Esophagus muscularis mucosa (tissue), 4 donors: ENCODE measurements at regions not wholly inside any gene's neighbourhood (a gene's known extent, or its start where the extent isn't known, plus 50 kb on each side); places are given as distances from the start of the nearest gene placed in this dataset.

Experiments
- DNase-seq: peaks from one replicate; pipeline ENCODE4 v3.0.0-alpha.2; 2017; ENCODE audit errors: extremely low spot score
- H3K27ac ChIP-seq, 4 donors: fragments of 200-600 bp; sonication (generic); replicated peaks in 1 of 4; 1 replicate in 3 of 4; 2 replicates in 1 of 4; pipeline ENCODE4 v1.5.1; 2016 to 2019; ENCODE audit warnings: mild to moderate bottlenecking in 1 of 4
- H3K27me3 ChIP-seq, 4 donors: fragments of 200-600 bp; sonication (generic); one replicate each; pipeline versions ENCODE4 v1.5.1 to v1.6.0; 2016 to 2019
- H3K36me3 ChIP-seq, 4 donors: fragments of 200-600 bp; sonication (generic); one replicate each; pipeline ENCODE4 v1.5.1; 2016 to 2019
- H3K4me1 ChIP-seq, 4 donors: fragments of 200-600 bp; sonication (generic); one replicate each; pipeline ENCODE4 v1.5.1; 2016 to 2019
- H3K4me3 ChIP-seq, 4 donors: fragments of 200-600 bp; sonication (generic); 1 replicate in 2 of 4; 2 replicates in 2 of 4; pipeline ENCODE4 v1.5.1; 2016 to 2019; ENCODE audit warnings: mild to moderate bottlenecking in 4 of 4, moderate library complexity in 1 of 4
- H3K9me3 ChIP-seq, 4 donors: fragments of 200-600 bp; sonication (generic); 1 replicate in 3 of 4; 2 replicates in 1 of 4; pipeline ENCODE4 v1.5.1; 2016 to 2019
- CTCF ChIP-seq, 3 experiments: fragments of 200-600 bp in 2 of 3; fragments of 450-650 bp in 1 of 3; sonication (generic) in 2 of 3; IDR thresholded peaks; one replicate each; pipeline ENCODE4 v1.5.1; 2017 to 2019; ENCODE audit warnings: antibody characterized with exemption in 3 of 3, mild to moderate bottlenecking in 2 of 3, moderate library complexity in 1 of 3
- EP300 ChIP-seq: sonication (generic); formaldehyde crosslinking; IDR thresholded peaks from one replicate; pipeline ENCODE4 v1.6.1; 2017; ENCODE audit warnings: antibody characterized with exemption
- POLR2A ChIP-seq: fragments of 450-650 bp; IDR thresholded peaks from one replicate; pipeline ENCODE4 v1.6.1; 2017; ENCODE audit warnings: antibody characterized with exemption, moderate library complexity, mild to moderate bottlenecking, low read depth
- POLR2AphosphoS5 ChIP-seq, 2 donors: sonication (generic); formaldehyde crosslinking; IDR thresholded peaks; one replicate each; pipeline ENCODE4 v1.6.1; 2017; ENCODE audit warnings: antibody characterized with exemption in 2 of 2
- WGBS: methylation state at CpG from one replicate; pipeline ENCODE4 v1.1.5; 2018; 5-methylcytosine and 5-hydroxymethylcytosine counted together
- intact Hi-C: fragments of 100-400 bp; cut with DNase I; formaldehyde crosslinking; loops from one replicate; pipeline ENCODE4 v1.15.1; 2023

GRCh38 chr3:30203301-30203700, 403.1 kb upstream of the TGFBR2 start:
- intact Hi-C loops = no loop called here
- H3K4me3 ChIP-seq = no peak overlapping the region
- H3K27ac ChIP-seq = no peak overlapping the region
- no peaks in the 10 kb centered on the region for H3K27me3 ChIP-seq
- WGBS = 97% methylated on average over 2 of the region's 2 CpGs
- no peak for TF ChIP-seq POLR2A
- TF ChIP-seq CTCF (IDR thresholded peaks at IDR 0.05) = no peak
- TF ChIP-seq POLR2AphosphoS5 (IDR thresholded peaks at IDR 0.05) = no peak
- no peak for TF ChIP-seq EP300
- no peak for DNase-seq
- H3K36me3 ChIP-seq = no peaks in the 10 kb centered on the region
- peaks cover 6 to 21% (median 13%) of the 10 kb centered on the region in 4 donors for H3K4me1 ChIP-seq
- no peaks in the 10 kb centered on the region for H3K9me3 ChIP-seq

DNA sequence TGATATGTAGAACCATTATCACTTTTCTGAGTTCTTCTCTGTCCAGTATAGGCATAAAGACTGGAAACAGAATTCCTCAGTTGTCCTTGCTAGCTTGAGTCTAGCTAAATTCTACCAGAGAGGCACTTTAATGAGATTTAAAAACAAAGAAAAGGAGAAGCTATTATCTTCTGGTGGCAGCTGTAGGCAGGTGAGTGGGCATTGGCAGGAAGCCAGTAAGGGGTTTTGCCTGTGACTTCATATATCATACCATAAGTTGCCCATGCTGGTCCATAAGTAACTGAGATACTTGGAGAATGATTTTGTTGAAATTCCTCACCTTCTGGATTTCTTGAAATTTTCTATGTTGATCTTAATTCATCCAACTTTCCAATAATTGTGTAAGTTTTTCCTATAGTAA, 402.3 kb upstream of the TGFBR2 start:
- H3K4me1 ChIP-seq = peaks cover 0 to 15% (median 8%) of the 10 kb centered on the region in 4 donors
- H3K36me3 ChIP-seq = no peaks in the 10 kb centered on the region
- no peak for DNase-seq
- TF ChIP-seq EP300 (no peak), POLR2A (no peak), POLR2AphosphoS5 (IDR thresholded peaks at IDR 0.05) (no peak), CTCF (IDR thresholded peaks at IDR 0.05) (no peak)
- no peak overlapping the region for H3K27ac ChIP-seq
- intact Hi-C loops = no loop called here
- H3K9me3 ChIP-seq = no peaks in the 10 kb centered on the region
- no peaks in the 10 kb centered on the region for H3K27me3 ChIP-seq
- H3K4me3 ChIP-seq = no peak overlapping the region

DNA sequence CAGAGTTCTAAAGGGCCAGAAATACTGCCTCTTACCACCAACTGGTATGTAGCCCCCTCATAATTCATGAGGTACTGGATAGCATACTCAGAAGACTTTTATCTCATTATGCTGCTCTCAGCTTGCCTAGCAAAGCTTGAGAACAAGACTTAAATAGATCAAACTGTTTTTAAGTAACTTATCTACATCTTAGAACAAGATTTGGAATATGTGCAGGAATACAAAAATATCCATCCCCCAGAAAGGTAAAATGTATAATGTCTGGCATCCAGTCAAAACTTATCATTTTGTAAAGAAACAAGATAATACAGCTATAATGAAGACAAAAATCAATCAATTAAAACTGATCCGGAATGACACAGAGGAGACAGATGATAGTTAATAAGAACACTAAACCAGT, 400.4 kb upstream of the TGFBR2 start:
- no peak for TF ChIP-seq POLR2AphosphoS5 (IDR thresholded peaks at IDR 0.05)
- TF ChIP-seq POLR2A = no peak
- TF ChIP-seq EP300 = no peak
- TF ChIP-seq CTCF (IDR thresholded peaks at IDR 0.05) = no peak
- DNase-seq = no peak
- peaks cover 0 to 6% (median 0%) of the 10 kb centered on the region in 4 donors for H3K4me1 ChIP-seq
- H3K27ac ChIP-seq = no peak overlapping the region
- H3K36me3 ChIP-seq = no peaks in the 10 kb centered on the region
- H3K27me3 ChIP-seq = no peaks in the 10 kb centered on the region
- no peaks in the 10 kb centered on the region for H3K9me3 ChIP-seq
- no peak overlapping the region for H3K4me3 ChIP-seq
- 84% methylated on average over 1 of the region's 1 CpG for WGBS
- intact Hi-C loops = no loop called here

- H3K9me3 ChIP-seq = no peaks in the 10 kb centered on the region
- no peaks in the 10 kb centered on the region for H3K36me3 ChIP-seq
- DNase-seq = no peak
- intact Hi-C loops = no loop called here
- no peak overlapping the region for H3K27ac ChIP-seq
- TF ChIP-seq POLR2A (no peak), POLR2AphosphoS5 (IDR thresholded peaks at IDR 0.05) (no peak)
- H3K4me1 ChIP-seq = peaks cover 0 to under 1% (median under 1%) of the 10 kb centered on the region in 4 donors
- no peak overlapping the region for H3K4me3 ChIP-seq
- H3K27me3 ChIP-seq = no peaks in the 10 kb centered on the region
- 78% methylated on average over 3 of the region's 3 CpGs for WGBS
Measured at GRCh38 chr3:30221619-30222018, 384.8 kb upstream of the TGFBR2 start.

DNA sequence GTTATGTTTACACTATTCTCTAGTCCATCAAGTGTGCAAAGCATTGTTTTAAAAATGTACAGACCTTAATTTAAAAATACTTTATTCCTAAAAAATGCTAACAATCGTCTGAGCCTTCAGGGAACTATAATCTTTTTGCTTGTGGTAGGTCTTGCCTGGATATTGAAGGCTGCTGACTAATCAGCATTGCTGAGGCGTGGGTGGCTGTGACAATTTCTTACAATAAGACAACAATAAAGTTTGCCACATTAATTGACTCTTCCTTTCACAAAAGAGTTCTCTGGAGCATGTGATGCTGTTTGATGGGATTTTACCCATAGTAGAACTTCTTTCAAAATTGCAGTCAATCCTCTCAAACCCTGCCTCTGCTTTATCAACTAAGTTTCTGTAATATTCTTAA, 384.0 kb upstream of the TGFBR2 start:
- intact Hi-C loops = no loop called here
- Histone ChIP-seq H3K4me1 (peaks cover 6 to 9% (median 8%) of the 10 kb centered on the region in 4 donors), H3K27ac (no peak overlapping the region), H3K27me3 (no peaks in the 10 kb centered on the region), H3K36me3 (no peaks in the 10 kb centered on the region), H3K9me3 (no peaks in the 10 kb centered on the region), H3K4me3 (no peak overlapping the region)
- no peak for TF ChIP-seq EP300
- no peak for TF ChIP-seq POLR2AphosphoS5 (IDR thresholded peaks at IDR 0.05)
- no peak for TF ChIP-seq POLR2A
- no peak for TF ChIP-seq CTCF (IDR thresholded peaks at IDR 0.05)
- no peak for DNase-seq
- 56% methylated on average over 2 of the region's 2 CpGs for WGBS
